H1 (cell line): ENCODE measurements at regions not wholly inside any gene's neighbourhood (a gene's known extent, or its start where the extent isn't known, plus 50 kb on each side); places are given as distances from the start of the nearest gene placed in this dataset.

ENCODE experiments used
- ASH2L ChIP-seq: fragments of 200-600, 300-600 bp; sonication (generic); IDR thresholded peaks from one replicate; pipeline ENCODE4 v1.7.1; 2017; ENCODE audit warnings: low read length
- BACH1 ChIP-seq: IDR thresholded peaks from 2 replicates; pipeline ENCODE4 v1.6.1; 2012; ENCODE audit warnings: low read length, improper control_type of control experiment
- EP300 ChIP-seq, 2 experiments: IDR thresholded peaks; 1 replicate in 1 of 2; 2 replicates in 1 of 2; pipeline ENCODE4 v1.6.1; 2011 to 2012; ENCODE audit warnings: low read depth in 2 of 2, low read length in 2 of 2, mild to moderate bottlenecking in 2 of 2, borderline replicate concordance in 1 of 2, inconsistent platforms in 1 of 2, moderate library complexity in 1 of 2
- EZH2 ChIP-seq: fragments of 200-600 bp; sonication (generic); IDR thresholded peaks from 2 replicates; pipeline ENCODE4 v1.7.1; 2012; ENCODE audit warnings: low read depth, mild to moderate bottlenecking, moderate library complexity, low read length, inconsistent platforms; ENCODE audit not compliant: severe bottlenecking
- MAFK ChIP-seq: IDR thresholded peaks from 2 replicates; pipeline ENCODE4 v1.6.1; 2012; ENCODE audit warnings: low read depth, mild to moderate bottlenecking, improper control_type of control experiment, low read length
- POLR2A ChIP-seq, 2 experiments: IDR thresholded peaks; 1 replicate in 1 of 2; 2 replicates in 1 of 2; pipeline ENCODE4 v1.6.1; 2011; ENCODE audit warnings: low read depth in 2 of 2, low read length in 2 of 2, mild to moderate bottlenecking in 2 of 2; ENCODE audit errors: control extremely low read depth in 1 of 2
- RAD21 ChIP-seq, 2 experiments: IDR thresholded peaks in 1 of 2; conservative IDR thresholded peaks in 1 of 2; 2 replicates each; pipeline ENCODE4 v1.6.1; 2011; ENCODE audit warnings: low read depth in 2 of 2, low read length in 2 of 2, improper control_type of control experiment in 1 of 2, inconsistent platforms in 1 of 2, mild to moderate bottlenecking in 1 of 2, moderate library complexity in 1 of 2
- RFX5 ChIP-seq: IDR thresholded peaks from 2 replicates; pipeline ENCODE4 v1.6.1; 2011; ENCODE audit warnings: low read depth, low read length, improper control_type of control experiment, borderline replicate concordance
- SP4 ChIP-seq: IDR thresholded peaks from 2 replicates; pipeline ENCODE4 v1.6.1; 2012; ENCODE audit warnings: low read length, inconsistent platforms
- SUZ12 ChIP-seq: fragments of 200-600 bp; sonication (generic); IDR thresholded peaks from 2 replicates; pipeline ENCODE4 v1.6.1; 2012; ENCODE audit warnings: mild to moderate bottlenecking, inconsistent platforms, low read length, moderate library complexity, mixed read lengths
- TAF1 ChIP-seq: IDR thresholded peaks from 2 replicates; pipeline ENCODE4 v1.6.1; 2011; ENCODE audit warnings: mild to moderate bottlenecking, low read depth, low read length
- TCF12 ChIP-seq: IDR thresholded peaks from 2 replicates; pipeline ENCODE4 v1.6.1; 2011; ENCODE audit warnings: low read depth, mild to moderate bottlenecking, low read length
- YY1 ChIP-seq: IDR thresholded peaks from 2 replicates; pipeline ENCODE4 v1.6.1; 2011; ENCODE audit warnings: low read depth, mild to moderate bottlenecking, low read length
- TF ChIP-seq, protein P1 (sequence below), 3 experiments: IDR thresholded peaks; 1 replicate in 2 of 3; 2 replicates in 1 of 3; pipeline versions ENCODE4 v1.5.1 to v1.6.1; 2011; ENCODE audit warnings: low read length in 3 of 3, mild to moderate bottlenecking in 3 of 3, inconsistent platforms in 2 of 3, low read depth in 1 of 3, moderate library complexity in 1 of 3; ENCODE audit not compliant: insufficient read depth in 1 of 3; ENCODE audit errors: control extremely low read depth in 1 of 3

DNA sequence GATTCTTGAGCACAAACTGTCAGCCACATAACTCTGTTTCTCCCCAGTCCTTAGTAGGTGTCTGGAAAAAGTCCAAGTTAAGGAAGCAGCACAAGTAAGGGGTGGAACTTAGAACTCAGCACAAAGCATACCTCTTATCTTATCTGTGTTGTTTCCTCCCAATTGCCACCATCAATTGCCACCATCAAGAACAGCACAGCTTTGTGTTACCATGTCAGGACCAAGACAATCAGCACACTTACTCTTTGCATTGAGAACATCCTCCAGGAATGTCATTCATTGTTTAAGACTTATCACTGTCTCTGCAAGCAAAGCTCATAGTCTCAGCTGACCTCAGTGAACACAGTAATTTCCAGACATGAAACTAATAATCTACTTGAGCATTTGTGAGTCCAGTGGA lies 212.7 kb upstream of the FSHR start:
- TF ChIP-seq SP4 (no peak), ASH2L (no peak), TAF1 (no peak), YY1 (no peak), RAD21 (IDR thresholded peaks at IDR 0.05 in 1 of 2, conservative IDR thresholded peaks at IDR 0.05 in 1 of 2; ENCODE audit: low read depth in 2 of 2, low read length in 2 of 2) (no peak), RFX5 (no peak), TCF12 (no peak), EZH2 (no peak), POLR2A (IDR thresholded peaks at IDR 0.05; ENCODE audit: control extremely low read depth in 1 of 2, low read depth in 2 of 2, low read length in 2 of 2) (no peak), SUZ12 (no peak), BACH1 (no peak), MAFK (no peak), EP300 (IDR thresholded peaks at IDR 0.05; ENCODE audit: borderline replicate concordance in 1 of 2, low read depth in 2 of 2, low read length in 2 of 2) (no peak)
- TF ChIP-seq, protein P1, sequence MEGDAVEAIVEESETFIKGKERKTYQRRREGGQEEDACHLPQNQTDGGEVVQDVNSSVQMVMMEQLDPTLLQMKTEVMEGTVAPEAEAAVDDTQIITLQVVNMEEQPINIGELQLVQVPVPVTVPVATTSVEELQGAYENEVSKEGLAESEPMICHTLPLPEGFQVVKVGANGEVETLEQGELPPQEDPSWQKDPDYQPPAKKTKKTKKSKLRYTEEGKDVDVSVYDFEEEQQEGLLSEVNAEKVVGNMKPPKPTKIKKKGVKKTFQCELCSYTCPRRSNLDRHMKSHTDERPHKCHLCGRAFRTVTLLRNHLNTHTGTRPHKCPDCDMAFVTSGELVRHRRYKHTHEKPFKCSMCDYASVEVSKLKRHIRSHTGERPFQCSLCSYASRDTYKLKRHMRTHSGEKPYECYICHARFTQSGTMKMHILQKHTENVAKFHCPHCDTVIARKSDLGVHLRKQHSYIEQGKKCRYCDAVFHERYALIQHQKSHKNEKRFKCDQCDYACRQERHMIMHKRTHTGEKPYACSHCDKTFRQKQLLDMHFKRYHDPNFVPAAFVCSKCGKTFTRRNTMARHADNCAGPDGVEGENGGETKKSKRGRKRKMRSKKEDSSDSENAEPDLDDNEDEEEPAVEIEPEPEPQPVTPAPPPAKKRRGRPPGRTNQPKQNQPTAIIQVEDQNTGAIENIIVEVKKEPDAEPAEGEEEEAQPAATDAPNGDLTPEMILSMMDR (IDR thresholded peaks at IDR 0.05; ENCODE audit: control extremely low read depth in 1 of 3, insufficient read depth in 1 of 3, low read depth in 1 of 3, low read length in 3 of 3): no peak
